ENCODE measurements at regions not wholly inside any gene's neighbourhood (a gene's known extent, or its start where the extent isn't known, plus 50 kb on each side); places are given as distances from the start of the nearest gene placed in this dataset.
"Not testable (repeated sequence)": the region's sequence is repeated elsewhere in the genome, so short reads cannot be mapped to it uniquely, and the experiment has no call there.

GRCh38 chr6:119447921-119448320 is 98.4 kb upstream of the MAN1A1 start:
- no peak for DNase-seq (ENCODE audit: low read depth)

GRCh38 chr6:119446609-119447008 is 97.0 kb upstream of the MAN1A1 start:
- H3K4me3 ChIP-seq (ENCODE audit: low read depth, low read length) = no peak overlapping the region
- DNase-seq (ENCODE audit: low read depth) = peak; percentile 83

More at GRCh38 chr6:119447921-119448320, 98.4 kb upstream of the MAN1A1 start:
- H3K4me3 ChIP-seq (ENCODE audit: low read depth, low read length) = no peak overlapping the region

GRCh38 chr6:119446115-119446554 is 96.6 kb upstream of the MAN1A1 start:
- DNase-seq (ENCODE audit: low read depth) = peak; percentile 39
- no peak overlapping the region for H3K4me3 ChIP-seq (ENCODE audit: low read depth, low read length)

GRCh38 chr6:119445666-119446065 is 96.1 kb upstream of the MAN1A1 start:
- no peak overlapping the region for H3K4me3 ChIP-seq (ENCODE audit: low read depth, low read length)
- DNase-seq (ENCODE audit: low read depth) = no peak

GRCh38 chr6:119444642-119445557 is 95.3 kb upstream of the MAN1A1 start:
- H3K4me3 ChIP-seq (ENCODE audit: low read depth, low read length) = no peak overlapping the region
- no peak for DNase-seq (ENCODE audit: low read depth)

- H3K4me3 ChIP-seq (ENCODE audit: low read depth, low read length) = no peak overlapping the region
- DNase-seq (ENCODE audit: low read depth) = no peak
These were observed 94.6 kb upstream of the MAN1A1 start for GRCh38 chr6:119443993-119444641.

GRCh38 chr6:119442776-119443184 is 93.2 kb upstream of the MAN1A1 start:
- DNase-seq (ENCODE audit: low read depth) = peak; percentile 21
- H3K4me3 ChIP-seq (ENCODE audit: low read depth, low read length) = no peak overlapping the region

GRCh38 chr6:119440953-119441352 is 91.4 kb upstream of the MAN1A1 start:
- no peak for DNase-seq (ENCODE audit: low read depth)
- H3K4me3 ChIP-seq (ENCODE audit: low read depth, low read length) = no peak overlapping the region

GRCh38 chr6:119436583-119436982 is 87.0 kb upstream of the MAN1A1 start:
- no peak overlapping the region for H3K4me3 ChIP-seq (ENCODE audit: low read depth, low read length)
- no peak for DNase-seq (ENCODE audit: low read depth)

- no peak overlapping the region for H3K4me3 ChIP-seq (ENCODE audit: low read depth, low read length)
- DNase-seq (ENCODE audit: low read depth) = no peak
These were observed 82.2 kb upstream of the MAN1A1 start for GRCh38 chr6:119431799-119432198.

- no peak overlapping the region for H3K4me3 ChIP-seq (ENCODE audit: low read depth, low read length)
- no peak for DNase-seq (ENCODE audit: low read depth)
These were observed 81.2 kb upstream of the MAN1A1 start for GRCh38 chr6:119430805-119431204.

- no peak for DNase-seq (ENCODE audit: low read depth)
- H3K4me3 ChIP-seq (ENCODE audit: low read depth, low read length) = no peak overlapping the region
These were observed 79.1 kb upstream of the MAN1A1 start for GRCh38 chr6:119428633-119429032.

- no peak overlapping the region for H3K4me3 ChIP-seq (ENCODE audit: low read depth, low read length)
- DNase-seq (ENCODE audit: low read depth) = no peak
These were observed 77.1 kb upstream of the MAN1A1 start for GRCh38 chr6:119426619-119427018.

GRCh38 chr6:119423996-119424395 is 74.4 kb upstream of the MAN1A1 start:
- H3K4me3 ChIP-seq (ENCODE audit: low read depth, low read length) = no peak overlapping the region
- no peak for DNase-seq (ENCODE audit: low read depth)

GRCh38 chr6:119418084-119418483 is 68.5 kb upstream of the MAN1A1 start:
- not testable (repeated sequence) for H3K4me3 ChIP-seq (ENCODE audit: low read depth, low read length); DNase-seq (ENCODE audit: low read depth)

- no peak for DNase-seq (ENCODE audit: low read depth)
- H3K4me3 ChIP-seq (ENCODE audit: low read depth, low read length) = no peak overlapping the region
These were observed 57.6 kb upstream of the MAN1A1 start for GRCh38 chr6:119407156-119407555.

- not testable (repeated sequence) for H3K4me3 ChIP-seq (ENCODE audit: low read depth, low read length); DNase-seq (ENCODE audit: low read depth)
These were observed 55.6 kb upstream of the MAN1A1 start for GRCh38 chr6:119405114-119405513.
